Medulla oblongata (tissue), 1 donor: ENCODE measurements at regions not wholly inside any gene's neighbourhood (a gene's known extent, or its start where the extent isn't known, plus 50 kb on each side); places are given as distances from the start of the nearest gene placed in this dataset.

Source experiments
- DNase-seq: peaks from one replicate; pipeline ENCODE4 v3.0.0-alpha.2; 2015; ENCODE audit errors: extremely low spot score

GRCh38 chr7:8379264-8379663 lies 54.1 kb upstream of the NXPH1 start:
- peak; percentile 89 for DNase-seq

DNA sequence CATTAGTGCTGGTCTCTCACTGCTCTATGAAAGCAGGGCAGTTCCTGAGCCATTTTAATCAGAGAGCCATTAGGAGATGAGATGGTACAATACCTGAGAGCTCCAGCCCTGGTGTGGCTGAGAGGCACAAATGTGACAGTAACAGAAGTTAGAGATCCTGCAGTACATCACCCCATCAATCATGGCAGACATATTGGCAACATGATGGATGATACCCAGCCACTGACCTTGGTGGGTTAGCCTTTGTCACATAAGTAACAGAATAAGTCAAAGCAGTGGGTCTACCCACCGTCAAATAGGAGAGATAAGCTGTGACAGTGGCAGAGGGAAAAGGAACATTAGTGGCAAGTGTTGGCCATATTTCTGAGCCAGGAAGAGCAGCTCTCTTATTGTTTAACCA lies 53.3 kb upstream of the NXPH1 start:
- peak; percentile 15 for DNase-seq

DNA sequence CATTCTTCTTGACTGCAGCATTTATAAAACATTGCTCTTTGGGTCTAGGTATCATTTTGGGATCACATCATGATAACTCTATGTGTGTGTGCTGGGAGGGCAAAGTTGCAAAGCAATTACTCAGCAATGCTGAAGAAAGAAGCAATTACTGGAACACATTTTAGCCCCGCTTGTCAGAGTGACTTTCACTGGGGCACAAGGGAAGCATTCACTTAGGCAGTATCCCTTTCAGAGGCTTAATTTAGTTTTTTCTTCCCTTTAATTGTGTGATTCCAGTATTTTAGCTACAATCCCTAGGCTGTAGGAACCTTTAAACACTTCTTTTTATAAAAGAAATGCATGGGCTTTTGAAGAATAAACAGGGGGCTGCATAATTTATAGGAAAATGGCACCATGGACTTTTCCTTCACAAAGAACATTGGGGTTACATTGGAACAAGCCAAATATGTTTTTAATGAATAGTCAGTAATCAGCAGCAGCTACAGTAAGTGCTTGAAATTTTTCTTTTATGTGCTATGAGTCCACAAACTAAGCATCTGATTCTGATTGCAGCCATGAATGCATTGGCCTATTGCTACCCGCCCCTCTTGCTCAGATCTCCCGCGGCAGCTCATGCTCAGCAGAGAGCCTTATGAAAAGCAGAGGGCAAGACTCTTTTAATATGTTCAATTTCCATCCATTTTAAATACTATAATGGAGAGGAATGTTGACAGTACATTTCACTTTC lies 51.2 kb upstream of the NXPH1 start:
- no peak for DNase-seq
